Stimulated activated CD4-positive, alpha-beta T cell treated with anti-CD3 and anti-CD28 coated beads, TNF-alpha, amount 100 ng/mL, for 4 hours (primary cell): ENCODE measurements at regions not wholly inside any gene's neighbourhood (a gene's known extent, or its start where the extent isn't known, plus 50 kb on each side); places are given as distances from the start of the nearest gene placed in this dataset.

Experiments
- DNase-seq, 3 experiments: peaks; one replicate each; pipeline ENCODE4 v3.0.0-alpha.2; 2020; ENCODE audit warnings: low read depth in 3 of 3

GRCh38 chr7:12127455-12127854, 83.6 kb upstream of the TMEM106B start:
- DNase-seq, result no peak

GRCh38 chr7:12130609-12131008, 80.5 kb upstream of the TMEM106B start:
- DNase-seq, result no peak

- DNase-seq, result no peak
Observed at GRCh38 chr7:12131122-12131521, 80.0 kb upstream of the TMEM106B start.

DNA sequence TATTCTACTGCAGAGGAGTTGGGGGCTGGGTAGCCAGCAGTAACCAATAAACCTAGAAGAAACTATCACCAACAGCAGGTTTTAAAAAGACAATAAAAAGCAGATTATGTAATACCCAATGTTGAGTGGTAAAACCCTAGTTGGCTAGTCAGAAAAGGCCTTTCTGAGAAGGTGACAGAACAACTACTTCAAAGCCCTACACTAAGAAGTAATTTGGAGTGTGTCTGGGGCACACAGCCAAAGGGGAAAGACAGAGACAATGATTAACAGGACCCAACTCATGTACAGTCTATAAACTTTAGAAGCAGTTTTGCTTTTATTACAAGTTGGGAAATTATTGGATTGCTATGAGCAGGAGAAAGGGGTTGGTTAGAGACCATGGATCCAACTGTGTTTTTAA, 77.2 kb upstream of the TMEM106B start:
- DNase-seq, result no peak

DNA sequence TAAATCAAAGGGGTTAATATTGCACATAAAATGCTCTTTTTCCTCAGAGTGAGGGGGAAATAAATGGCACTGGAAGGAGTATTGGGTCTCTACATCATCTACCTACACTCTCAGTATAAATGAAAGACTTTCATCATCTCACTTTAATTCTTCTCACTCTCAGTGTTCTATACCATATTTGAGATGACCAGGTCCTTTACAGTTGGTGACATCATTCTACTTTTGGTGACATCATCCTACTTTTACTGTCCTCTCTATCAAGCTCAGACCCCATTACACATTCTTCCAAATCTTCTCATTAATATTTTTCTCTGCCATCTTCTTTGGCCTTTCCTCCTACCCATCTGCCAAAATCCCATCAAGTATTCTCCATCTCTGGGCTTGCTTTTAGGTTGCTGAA, 74.6 kb upstream of the TMEM106B start:
- DNase-seq, result no peak

GRCh38 chr7:12137283-12137682, 73.8 kb upstream of the TMEM106B start:
- no peak for DNase-seq

DNA sequence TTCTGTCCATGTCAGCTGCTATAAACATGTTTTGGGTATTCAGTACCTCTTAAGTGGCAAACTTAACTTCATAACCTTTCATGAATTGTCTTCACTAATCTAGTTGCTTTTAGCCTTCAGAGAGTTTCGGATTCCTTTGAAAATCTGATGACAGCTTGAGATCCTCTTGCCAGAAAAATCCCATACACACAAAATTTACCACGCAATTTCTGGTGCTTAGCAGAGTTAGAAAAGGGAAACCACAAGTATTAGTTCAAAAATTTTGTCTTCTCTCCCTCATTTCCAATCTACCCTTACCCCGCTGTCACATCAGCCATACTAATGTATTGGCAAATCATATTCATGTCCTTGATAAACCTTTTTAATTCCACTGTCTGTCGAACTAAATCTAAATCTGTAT, 72.7 kb upstream of the TMEM106B start:
- no peak for DNase-seq

DNA sequence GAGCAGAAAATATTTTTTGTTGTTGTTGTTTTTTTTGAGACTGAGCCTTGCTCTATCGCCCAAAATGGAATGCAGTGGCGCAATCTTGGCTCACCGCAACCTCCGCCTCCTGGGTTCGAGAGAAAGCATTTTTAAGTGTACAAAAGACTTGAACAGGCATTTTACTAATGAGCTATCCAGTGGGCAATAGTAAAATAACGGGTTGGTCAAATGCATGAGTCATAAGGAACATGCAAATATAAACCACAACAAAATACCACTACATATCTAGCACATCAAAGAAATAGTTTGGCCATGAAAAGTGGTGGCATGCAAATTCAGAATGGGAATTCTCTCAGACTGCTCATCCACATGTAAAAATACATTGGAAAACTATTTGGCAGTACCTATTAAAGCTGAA, 71.7 kb upstream of the TMEM106B start:
- no peak for DNase-seq

DNA sequence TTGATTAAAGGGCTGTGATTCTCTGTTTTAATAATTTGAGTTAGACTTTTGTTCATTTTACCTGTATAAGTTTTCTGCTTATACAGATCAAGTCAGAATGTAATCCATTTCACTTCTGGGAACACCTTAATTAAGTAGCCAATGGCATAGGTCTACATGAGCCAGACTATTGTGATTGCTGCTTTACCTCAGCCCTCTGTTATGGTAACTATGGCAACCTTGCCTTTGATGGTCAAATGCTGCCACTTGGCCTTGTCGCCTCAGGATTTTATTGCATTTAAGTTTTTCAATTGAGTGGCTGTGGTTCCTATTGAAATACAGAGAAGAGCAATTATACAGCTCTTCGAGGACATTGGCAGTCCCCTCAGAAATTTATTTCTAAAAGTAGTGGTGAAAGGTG, 64.3 kb upstream of the TMEM106B start:
- no peak for DNase-seq

GRCh38 chr7:12152196-12152918, 58.7 kb upstream of the TMEM106B start:
- DNase-seq, result no peak

GRCh38 chr7:12154119-12154518, 57.0 kb upstream of the TMEM106B start:
- DNase-seq, result no peak

DNA sequence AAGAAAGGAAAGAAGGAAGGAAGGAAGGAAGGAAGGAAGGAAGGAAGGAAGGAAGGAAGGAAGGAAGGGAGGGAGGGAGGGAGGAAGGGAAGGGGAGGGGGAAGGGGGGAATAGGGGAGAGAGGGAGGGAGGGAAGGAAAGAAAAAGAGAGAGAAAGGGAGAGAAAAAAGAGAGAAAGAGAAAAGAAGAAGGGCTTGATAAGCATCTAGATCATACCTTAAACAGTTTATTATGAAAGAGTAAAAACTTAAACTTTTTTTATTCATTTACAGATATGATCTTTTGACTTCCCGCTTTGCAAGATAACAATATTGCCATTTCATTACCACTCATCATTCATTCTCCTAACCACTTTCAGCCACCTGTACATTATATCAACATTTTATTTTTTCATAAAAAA, 53.6 kb upstream of the TMEM106B start:
- DNase-seq, result no peak

DNA sequence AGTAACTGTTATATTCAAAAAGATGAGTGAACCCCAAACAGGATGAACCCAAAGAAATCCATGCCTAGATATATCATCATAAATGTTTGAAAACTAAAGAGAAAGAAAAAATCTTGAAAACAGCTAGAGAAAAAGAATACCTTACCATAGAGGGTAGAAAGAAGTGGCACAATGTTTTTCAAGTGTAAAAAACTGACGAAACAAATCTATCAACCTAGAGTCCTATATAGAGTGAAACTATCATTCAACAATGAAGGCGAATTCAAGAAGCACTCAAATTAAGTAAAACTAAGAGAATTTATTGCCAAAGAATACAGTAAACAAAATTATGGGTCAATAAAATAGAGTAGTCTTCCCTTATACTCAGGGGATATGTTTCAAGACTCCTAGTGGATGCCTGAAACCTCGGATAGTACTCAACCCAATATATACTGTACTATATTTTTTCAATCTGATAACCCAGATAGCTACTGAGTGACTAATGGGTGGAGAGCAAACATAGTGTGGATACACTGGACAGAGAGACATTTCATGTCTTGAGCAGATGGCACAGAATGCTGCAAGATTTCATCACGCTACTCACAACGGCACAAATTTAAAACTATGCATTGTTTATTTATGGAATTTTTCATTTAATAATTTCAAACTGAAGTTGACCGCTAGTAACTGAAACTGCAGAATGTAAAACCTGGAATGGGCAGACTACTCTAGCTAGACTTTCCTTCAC, 52.6 kb upstream of the TMEM106B start:
- no peak for DNase-seq

DNA sequence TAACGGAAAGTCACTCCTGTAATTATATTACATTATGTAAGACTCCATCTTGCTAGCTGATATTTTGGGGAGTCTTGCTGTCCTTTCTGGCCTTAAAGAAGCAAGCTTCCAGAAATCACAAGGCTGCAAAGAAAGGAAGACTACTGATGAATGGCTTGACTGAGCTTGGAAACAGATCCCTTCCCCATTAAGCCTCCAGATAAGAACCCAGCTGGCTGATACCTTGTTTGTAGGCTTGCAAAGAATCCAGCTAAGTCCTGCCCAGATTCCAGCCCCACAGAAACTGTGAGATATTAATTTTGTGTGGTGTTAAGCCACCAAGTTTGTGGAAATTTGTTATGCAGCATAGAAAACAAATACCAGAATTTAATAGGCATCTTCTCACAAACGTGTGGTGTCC, 49.9 kb upstream of the TMEM106B start:
- DNase-seq, result no peak
